Small intestine (tissue), 7 donors: ENCODE measurements at regions not wholly inside any gene's neighbourhood (a gene's known extent, or its start where the extent isn't known, plus 50 kb on each side); places are given as distances from the start of the nearest gene placed in this dataset.

Source experiments
- DNase-seq, 2 donors: peaks; one replicate each; pipeline versions ENCODE4 v3.0.0 to v3.0.0-alpha.2; 2013
- FAIRE-seq: peaks from 2 replicates; lab custom pipeline; 2012; peaks lifted over from hg19 to GRCh38; lab: Jason Lieb, UNC
- H3K27ac ChIP-seq, 3 donors: one replicate each; pipeline ENCODE4 v1.5.1; 2013; ENCODE audit warnings: low read length in 2 of 3, mild to moderate bottlenecking in 2 of 3, control low read depth in 1 of 3, inconsistent platforms in 1 of 3, low read depth in 1 of 3, moderate library complexity in 1 of 3
- H3K27me3 ChIP-seq, 3 donors: one replicate each; pipeline ENCODE4 v1.6.1; 2013; ENCODE audit warnings: low read length in 3 of 3, inconsistent platforms in 1 of 3; ENCODE audit not compliant: control insufficient read depth in 3 of 3, insufficient read depth in 3 of 3
- H3K36me3 ChIP-seq, 3 donors: one replicate each; pipeline ENCODE4 v1.6.1; 2013; ENCODE audit warnings: low read length in 3 of 3, inconsistent platforms in 1 of 3, low read depth in 1 of 3, mild to moderate bottlenecking in 1 of 3, moderate library complexity in 1 of 3; ENCODE audit not compliant: control insufficient read depth in 3 of 3, insufficient read depth in 2 of 3
- H3K4me1 ChIP-seq, 3 donors: one replicate each; pipeline ENCODE4 v1.6.1; 2013; ENCODE audit warnings: low read length in 2 of 3, inconsistent platforms in 1 of 3, low read depth in 1 of 3, mild to moderate bottlenecking in 1 of 3, moderate library complexity in 1 of 3; ENCODE audit not compliant: control insufficient read depth in 3 of 3, insufficient read depth in 2 of 3
- H3K4me3 ChIP-seq, 3 donors: one replicate each; pipeline ENCODE4 v1.5.1; 2013; ENCODE audit warnings: low read length in 3 of 3, control low read depth in 1 of 3, inconsistent platforms in 1 of 3, low read depth in 1 of 3, mild to moderate bottlenecking in 1 of 3, moderate library complexity in 1 of 3
- H3K9me3 ChIP-seq, 2 donors: one replicate each; pipeline ENCODE4 v1.6.1; 2013; ENCODE audit warnings: low read depth in 1 of 2, low read length in 1 of 2; ENCODE audit not compliant: control insufficient read depth in 2 of 2, insufficient read depth in 1 of 2
- WGBS, 3 donors: extraction: QIAGEN DNeasy Blood & Tissue Kit; methylation state at CpG; one replicate each; pipeline ENCODE4 v1.1.7; 2013; 5-methylcytosine and 5-hydroxymethylcytosine counted together
- donor health status: healthy with polysubstance abuse.
- donor health status: control.
- donor health status: control.
- donor health status: Bipolar disorder and iron deficiency.
- donor health status: healthy.

GRCh38 chr2:64857581-64858471, 131.4 kb upstream of the SLC1A4 start:
- WGBS, 3 donors, result 62 to 87% (median 81%) methylated on average over 18 of the region's 18 CpGs
- Histone ChIP-seq H3K36me3 (no peaks in the 10 kb centered on the region), H3K27me3 (no peaks in the 10 kb centered on the region), H3K4me1 (peaks cover 0 to 20% (median 0%) of the 10 kb centered on the region in 3 donors), H3K27ac (peak overlapping the region in 2 of 3 donors; percentile 24 to 89), H3K9me3 (no peaks in the 10 kb centered on the region), H3K4me3 (no peak overlapping the region)
- DNase-seq (no peak), FAIRE-seq (no peak)

- no peak for DNase-seq
- 46 to 56% (median 49%) methylated on average over 10 of the region's 10 CpGs for WGBS, 3 donors
- no peaks in the 10 kb centered on the region for H3K27me3 ChIP-seq
- no peak for FAIRE-seq
- peak overlapping the region in 1 of 3 donors; percentile 19 for H3K4me3 ChIP-seq
- no peaks in the 10 kb centered on the region for H3K9me3 ChIP-seq
- H3K4me1 ChIP-seq, result peaks cover 0 to 20% (median 0%) of the 10 kb centered on the region in 3 donors
- H3K27ac ChIP-seq, result peak overlapping the region in 2 of 3 donors; percentile 58 to 89
- H3K36me3 ChIP-seq, result no peaks in the 10 kb centered on the region
Measured at GRCh38 chr2:64858541-64859311, 130.5 kb upstream of the SLC1A4 start.

- FAIRE-seq, result no peak
Measured at GRCh38 chr2:64859312-64860212, 129.6 kb upstream of the SLC1A4 start.

GRCh38 chr2:64860276-64860885, 128.8 kb upstream of the SLC1A4 start:
- H3K36me3 ChIP-seq, result no peaks in the 10 kb centered on the region
- no peaks in the 10 kb centered on the region for H3K9me3 ChIP-seq
- peaks cover 0 to 27% (median 0%) of the 10 kb centered on the region in 3 donors for H3K4me1 ChIP-seq
- WGBS, 3 donors, result 66 to 76% (median 67%) methylated on average over 12 of the region's 12 CpGs
- no peaks in the 10 kb centered on the region for H3K27me3 ChIP-seq
- DNase-seq (no peak), FAIRE-seq (no peak)
- H3K27ac ChIP-seq, result peak overlapping the region in 2 of 3 donors; percentile 58 to 89
- H3K4me3 ChIP-seq, result peak overlapping the region in 2 of 3 donors; percentile 10 to 47

More at GRCh38 chr2:64859312-64860212, 129.6 kb upstream of the SLC1A4 start:
- peak; percentile 85 to 95 for DNase-seq
- Histone ChIP-seq H3K4me3 (peak overlapping the region; percentile 10 to 47 (median 19)), H3K9me3 (no peaks in the 10 kb centered on the region), H3K36me3 (no peaks in the 10 kb centered on the region), H3K4me1 (peaks cover 0 to 24% (median 0%) of the 10 kb centered on the region in 3 donors), H3K27me3 (no peaks in the 10 kb centered on the region), H3K27ac (peak overlapping the region; percentile 58 to 89 (median 69))
- 2 to 11% (median 5%) methylated on average over 50 to 62 of the region's 62 CpGs for WGBS, 3 donors

- DNase-seq (no peak), FAIRE-seq (no peak)
- Histone ChIP-seq H3K9me3 (no peaks in the 10 kb centered on the region), H3K27ac (no peak overlapping the region), H3K36me3 (no peaks in the 10 kb centered on the region), H3K27me3 (peaks cover 0 to 3% (median 0%) of the 10 kb centered on the region in 3 donors), H3K4me3 (no peak overlapping the region), H3K4me1 (peaks cover 0 to 27% (median 0%) of the 10 kb centered on the region in 3 donors)
- 84 to 93% (median 85%) methylated on average over 1 of the region's 1 CpG for WGBS, 3 donors
Measured at GRCh38 chr2:64860936-64861335, 128.3 kb upstream of the SLC1A4 start.

GRCh38 chr2:64861452-64862397, 127.5 kb upstream of the SLC1A4 start:
- Histone ChIP-seq H3K27ac (no peak overlapping the region), H3K27me3 (peaks cover 0 to 11% (median 0%) of the 10 kb centered on the region in 3 donors), H3K4me1 (peaks cover 0 to 27% (median 0%) of the 10 kb centered on the region in 3 donors), H3K4me3 (no peak overlapping the region), H3K36me3 (no peaks in the 10 kb centered on the region), H3K9me3 (no peaks in the 10 kb centered on the region)
- DNase-seq (no peak), FAIRE-seq (no peak)
- 83 to 87% (median 84%) methylated on average over 7 of the region's 7 CpGs for WGBS, 3 donors

- no peak overlapping the region for H3K27ac ChIP-seq
- WGBS, 3 donors, result 63 to 81% (median 63%) methylated on average over 1 of the region's 1 CpG
- DNase-seq (no peak), FAIRE-seq (no peak)
- H3K9me3 ChIP-seq, result no peaks in the 10 kb centered on the region
- H3K27me3 ChIP-seq, result peaks cover 0 to 17% (median 0%) of the 10 kb centered on the region in 3 donors
- H3K36me3 ChIP-seq, result no peaks in the 10 kb centered on the region
- H3K4me1 ChIP-seq, result peaks cover 0 to 25% (median 0%) of the 10 kb centered on the region in 3 donors
- H3K4me3 ChIP-seq, result no peak overlapping the region
Measured at GRCh38 chr2:64862623-64863022, 126.6 kb upstream of the SLC1A4 start.
